AG04450 (cell line): ENCODE measurements at regions not wholly inside any gene's neighbourhood (a gene's known extent, or its start where the extent isn't known, plus 50 kb on each side); places are given as distances from the start of the nearest gene placed in this dataset.
A peak's percentile ranks its signal among the peaks of the same experiment; 100 is the strongest.

Experiments
- CTCF ChIA-PET: fragments of 300-600, 350-600 bp; formaldehyde crosslinking; extraction: SDS; loops from one replicate; lab custom pipeline; 2022; ENCODE audit warnings: antibody characterized with exemption, inconsistent platforms; lab: Charles Lee
- POLR2A ChIA-PET: fragments of 350-600 bp; formaldehyde crosslinking; extraction: SDS; loops from one replicate; lab custom pipeline; 2021; ENCODE audit warnings: antibody characterized with exemption, inconsistent platforms; lab: Yijun Ruan, JAX
- DNase-seq: peaks from one replicate; pipeline ENCODE4 v3.0.0-alpha.2; 2011; ENCODE audit warnings: low read depth, low spot score
- H3K27ac ChIP-seq: one replicate; pipeline ENCODE4 v1.5.1; 2012; ENCODE audit warnings: low read depth, low read length, control low read depth
- H3K27me3 ChIP-seq: one replicate; pipeline ENCODE4 v1.6.0; 2012; ENCODE audit warnings: low read length; ENCODE audit not compliant: control insufficient read depth, insufficient read depth
- H3K4me3 ChIP-seq: 2 replicates; pipeline ENCODE4 v1.5.1; 2011; ENCODE audit warnings: mild to moderate bottlenecking, low read depth, low read length, control low read depth
- H3K9me3 ChIP-seq: 2 replicates; pipeline ENCODE4 v1.5.1; 2012; ENCODE audit warnings: low read length; ENCODE audit not compliant: control insufficient read depth, insufficient read depth
- TF ChIP-seq, protein P1 (sequence below): IDR thresholded peaks from 2 replicates; pipeline ENCODE4 v1.5.1; 2011; ENCODE audit warnings: low read depth, low read length, control low read depth, inconsistent platforms

DNA sequence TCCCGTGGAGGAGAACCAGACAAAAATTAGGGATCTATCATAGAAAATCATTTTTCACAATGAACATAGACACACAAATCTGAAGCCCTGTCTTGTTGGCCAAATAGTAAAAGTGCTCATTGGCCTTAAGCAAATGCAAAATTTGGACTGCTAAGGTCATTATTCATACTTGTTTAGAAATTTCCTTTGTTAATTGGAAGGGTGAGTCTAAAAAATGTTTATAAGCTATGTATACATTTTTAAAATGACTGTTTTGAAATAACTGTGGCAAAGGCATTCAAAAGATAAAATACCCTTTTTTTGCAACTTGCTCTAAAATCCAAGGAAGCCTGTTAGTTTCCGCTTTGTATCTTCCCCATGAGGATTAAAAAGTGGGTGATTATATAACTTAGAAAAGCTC is 195.0 kb downstream of the ZNF330 start:
- CTCF ChIA-PET = no interaction called here
- no peak for DNase-seq
- Histone ChIP-seq H3K4me3 (no peak overlapping the region), H3K9me3 (no peaks in the 10 kb centered on the region), H3K27me3 (no peaks in the 10 kb centered on the region), H3K27ac (no peak overlapping the region)
- POLR2A ChIA-PET = interaction anchor here (0.9 kb wide), 1 partner anchor 228 kb away, joined by 3 read pairs; no protein-coding TSS in a partner anchor
- TF ChIP-seq, protein P1, sequence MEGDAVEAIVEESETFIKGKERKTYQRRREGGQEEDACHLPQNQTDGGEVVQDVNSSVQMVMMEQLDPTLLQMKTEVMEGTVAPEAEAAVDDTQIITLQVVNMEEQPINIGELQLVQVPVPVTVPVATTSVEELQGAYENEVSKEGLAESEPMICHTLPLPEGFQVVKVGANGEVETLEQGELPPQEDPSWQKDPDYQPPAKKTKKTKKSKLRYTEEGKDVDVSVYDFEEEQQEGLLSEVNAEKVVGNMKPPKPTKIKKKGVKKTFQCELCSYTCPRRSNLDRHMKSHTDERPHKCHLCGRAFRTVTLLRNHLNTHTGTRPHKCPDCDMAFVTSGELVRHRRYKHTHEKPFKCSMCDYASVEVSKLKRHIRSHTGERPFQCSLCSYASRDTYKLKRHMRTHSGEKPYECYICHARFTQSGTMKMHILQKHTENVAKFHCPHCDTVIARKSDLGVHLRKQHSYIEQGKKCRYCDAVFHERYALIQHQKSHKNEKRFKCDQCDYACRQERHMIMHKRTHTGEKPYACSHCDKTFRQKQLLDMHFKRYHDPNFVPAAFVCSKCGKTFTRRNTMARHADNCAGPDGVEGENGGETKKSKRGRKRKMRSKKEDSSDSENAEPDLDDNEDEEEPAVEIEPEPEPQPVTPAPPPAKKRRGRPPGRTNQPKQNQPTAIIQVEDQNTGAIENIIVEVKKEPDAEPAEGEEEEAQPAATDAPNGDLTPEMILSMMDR = no peak

- TF ChIP-seq, protein P1 = no peak
- no peak for DNase-seq
- Histone ChIP-seq H3K27ac (no peak overlapping the region), H3K4me3 (no peak overlapping the region), H3K27me3 (no peaks in the 10 kb centered on the region), H3K9me3 (no peaks in the 10 kb centered on the region)
- ChIA-PET CTCF (no interaction called here), POLR2A (interaction anchor here (0.9 kb wide), 1 partner anchor 227 kb away, joined by 3 read pairs; no protein-coding TSS in a partner anchor)
These were observed 195.5 kb downstream of the ZNF330 start for GRCh38 chr4:141416219-141416618.

GRCh38 chr4:141416677-141417363 is 196.1 kb downstream of the ZNF330 start:
- TF ChIP-seq, protein P1 = no peak
- POLR2A ChIA-PET = interaction anchor here (0.9 kb wide), 1 partner anchor 227 kb away, joined by 3 read pairs; no protein-coding TSS in a partner anchor
- CTCF ChIA-PET = interaction anchor here (0.8 kb wide), 1 partner anchor 70 kb away, joined by 3 read pairs; no protein-coding TSS in a partner anchor
- Histone ChIP-seq H3K9me3 (no peaks in the 10 kb centered on the region), H3K27ac (no peak overlapping the region), H3K4me3 (no peak overlapping the region), H3K27me3 (no peaks in the 10 kb centered on the region)
- no peak for DNase-seq

- DNase-seq = no peak
- TF ChIP-seq, protein P1 = no peak
- Histone ChIP-seq H3K27me3 (no peaks in the 10 kb centered on the region), H3K4me3 (no peak overlapping the region), H3K9me3 (no peaks in the 10 kb centered on the region), H3K27ac (no peak overlapping the region)
- CTCF ChIA-PET = interaction anchor here (0.8 kb wide), 1 partner anchor 71 kb away, joined by 3 read pairs; no protein-coding TSS in a partner anchor
- POLR2A ChIA-PET = no interaction called here
These were observed 196.7 kb downstream of the ZNF330 start for GRCh38 chr4:141417387-141417786.

DNA sequence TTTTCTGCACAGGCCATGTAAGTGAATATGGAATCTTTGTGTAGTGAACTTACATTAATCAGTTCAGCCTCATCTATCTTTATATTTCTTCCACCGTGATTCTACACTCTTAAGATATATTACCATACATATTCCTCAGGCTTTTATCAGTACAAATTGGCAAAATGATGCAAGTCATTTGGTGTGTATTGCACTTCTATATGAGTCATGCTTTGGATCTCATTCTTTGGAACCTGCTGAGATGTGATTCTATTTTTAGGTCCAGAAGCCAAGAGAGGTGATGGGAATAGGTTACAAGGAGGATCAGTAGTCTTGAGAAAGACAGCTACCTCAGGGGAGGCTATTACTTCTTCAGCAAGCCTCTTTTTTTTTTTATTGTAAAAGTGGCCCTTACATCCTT is 204.4 kb downstream of the ZNF330 start:
- Histone ChIP-seq H3K4me3 (no peak overlapping the region), H3K9me3 (no peaks in the 10 kb centered on the region), H3K27me3 (no peaks in the 10 kb centered on the region), H3K27ac (no peak overlapping the region)
- DNase-seq = peak; percentile 58
- TF ChIP-seq, protein P1 = no peak
- ChIA-PET CTCF (no interaction called here), POLR2A (no interaction called here)
